HUES6 (cell line): ENCODE measurements at regions not wholly inside any gene's neighbourhood (a gene's known extent, or its start where the extent isn't known, plus 50 kb on each side); places are given as distances from the start of the nearest gene placed in this dataset.

ENCODE experiments used
- H3K27ac ChIP-seq: 2 replicates; pipeline ENCODE4 v1.7.0; 2013; ENCODE audit warnings: low read depth, mild to moderate bottlenecking, low read length, inconsistent platforms
- H3K27me3 ChIP-seq: 2 replicates; pipeline ENCODE4 v1.6.1; 2013; ENCODE audit warnings: low read length; ENCODE audit not compliant: control insufficient read depth, insufficient read depth
- H3K36me3 ChIP-seq: 2 replicates; pipeline ENCODE4 v1.6.1; 2013; ENCODE audit warnings: low read length; ENCODE audit not compliant: control insufficient read depth, insufficient read depth
- H3K4me1 ChIP-seq: 2 replicates; pipeline ENCODE4 v1.6.1; 2013; ENCODE audit warnings: low read length; ENCODE audit not compliant: control insufficient read depth, insufficient read depth
- H3K4me3 ChIP-seq: 2 replicates; pipeline ENCODE4 v1.5.1; 2013; ENCODE audit warnings: low read depth, low read length
- H3K9ac ChIP-seq: one replicate; pipeline ENCODE4 v1.6.1; 2013; ENCODE audit warnings: mild to moderate bottlenecking, low read length
- H3K9me3 ChIP-seq: 2 replicates; pipeline ENCODE4 v1.6.1; 2013; ENCODE audit warnings: low read depth, low read length; ENCODE audit not compliant: control insufficient read depth, insufficient read depth

GRCh38 chr2:120450196-120450820 is 104.4 kb downstream of the INHBB start:
- Histone ChIP-seq H3K4me1 (no peaks in the 10 kb centered on the region), H3K9me3 (no peaks in the 10 kb centered on the region), H3K27me3 (peaks cover 76% of the 10 kb centered on the region), H3K27ac (no peak overlapping the region), H3K4me3 (no peak overlapping the region), H3K36me3 (no peaks in the 10 kb centered on the region), H3K9ac (no peak overlapping the region)

- Histone ChIP-seq H3K4me1 (no peaks in the 10 kb centered on the region), H3K4me3 (no peak overlapping the region), H3K9ac (no peak overlapping the region), H3K27ac (no peak overlapping the region), H3K27me3 (peaks cover 70% of the 10 kb centered on the region), H3K9me3 (no peaks in the 10 kb centered on the region), H3K36me3 (no peaks in the 10 kb centered on the region)
These were observed 105.4 kb downstream of the INHBB start for GRCh38 chr2:120451334-120451733.

DNA sequence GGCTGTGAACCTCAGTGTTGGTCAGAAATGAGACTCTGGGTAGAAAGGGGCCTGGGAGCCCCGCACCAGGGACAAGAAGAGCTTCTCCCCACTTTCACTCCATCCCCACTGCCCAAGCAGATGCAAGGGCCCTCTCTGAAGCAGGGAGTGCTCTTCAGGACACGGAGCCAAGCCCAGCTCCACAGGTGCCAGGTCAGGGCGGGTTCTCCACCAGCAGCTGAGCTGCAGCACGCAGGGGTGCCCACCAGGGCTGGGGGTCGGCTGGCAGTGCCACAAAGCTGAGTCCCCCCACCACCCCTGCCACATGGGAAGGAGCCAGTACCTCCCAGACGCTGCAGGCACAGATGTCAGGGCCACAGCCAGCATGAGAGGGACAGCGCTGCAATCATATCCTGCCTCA is 106.2 kb downstream of the INHBB start:
- Histone ChIP-seq H3K27ac (no peak overlapping the region), H3K27me3 (peaks cover 66% of the 10 kb centered on the region), H3K9ac (no peak overlapping the region), H3K9me3 (no peaks in the 10 kb centered on the region), H3K4me1 (no peaks in the 10 kb centered on the region), H3K36me3 (no peaks in the 10 kb centered on the region), H3K4me3 (no peak overlapping the region)

DNA sequence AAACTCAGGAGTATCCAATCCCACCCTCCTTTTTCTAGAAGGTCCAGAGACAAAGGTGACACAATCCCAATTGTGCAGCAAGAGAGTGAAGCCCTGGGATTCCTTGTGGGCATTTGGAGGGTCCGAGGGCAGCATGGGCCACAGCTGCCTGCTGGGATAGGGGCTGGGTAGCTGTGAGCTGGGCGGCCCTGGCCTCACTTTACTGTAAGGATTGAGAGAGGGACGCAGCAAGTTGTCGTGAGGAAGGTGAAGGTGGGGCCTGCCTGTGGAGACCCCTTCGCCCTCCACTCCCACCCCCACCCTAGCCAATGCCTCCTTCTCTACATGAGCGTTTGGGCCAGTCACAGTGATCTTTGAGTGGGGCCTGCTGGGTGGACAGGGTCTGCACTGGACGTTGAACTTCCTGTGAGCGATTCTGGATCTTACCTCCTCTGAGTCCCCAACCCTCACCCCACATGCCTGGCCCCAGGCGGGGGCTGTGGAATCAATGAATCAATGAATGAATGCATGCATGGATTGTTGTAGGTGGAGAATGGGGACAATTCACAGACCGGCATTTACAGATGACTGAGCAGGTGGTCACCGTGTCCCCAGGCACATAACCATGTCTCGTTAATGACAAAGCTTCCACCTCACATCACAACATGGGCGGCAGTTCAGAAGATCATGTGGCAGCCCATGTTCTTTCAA is 107.2 kb downstream of the INHBB start:
- peaks cover 5% of the 10 kb centered on the region; the same call in 1 of the 2 replicates for H3K9me3 ChIP-seq
- no peaks in the 10 kb centered on the region for H3K4me1 ChIP-seq
- H3K27ac ChIP-seq, result no peak overlapping the region
- no peaks in the 10 kb centered on the region for H3K36me3 ChIP-seq
- no peak overlapping the region for H3K4me3 ChIP-seq
- peaks cover 60% of the 10 kb centered on the region for H3K27me3 ChIP-seq
- H3K9ac ChIP-seq, result no peak overlapping the region

DNA sequence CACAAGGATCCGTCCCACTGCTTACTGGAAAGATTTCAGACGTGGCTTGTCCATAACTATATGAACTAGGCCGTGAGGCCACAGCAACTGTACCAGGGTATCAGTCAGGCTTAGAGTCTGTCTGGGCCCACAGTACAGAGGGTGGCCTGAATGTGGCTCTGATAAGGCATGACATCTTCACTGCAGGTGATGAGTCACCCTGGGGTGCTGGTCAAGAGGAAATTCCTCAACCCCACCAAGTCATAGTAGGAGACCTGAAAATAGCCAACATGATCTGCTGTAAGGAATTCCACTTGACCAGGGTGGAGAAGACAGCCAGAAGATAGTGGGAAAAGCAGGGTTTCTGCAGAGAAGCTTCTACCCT is 107.7 kb downstream of the INHBB start:
- H3K27ac ChIP-seq, result no peak overlapping the region
- peaks cover 55% of the 10 kb centered on the region for H3K27me3 ChIP-seq
- no peaks in the 10 kb centered on the region for H3K36me3 ChIP-seq
- H3K4me1 ChIP-seq, result no peaks in the 10 kb centered on the region
- no peak overlapping the region for H3K9ac ChIP-seq
- H3K4me3 ChIP-seq, result no peak overlapping the region
- H3K9me3 ChIP-seq, result peaks cover 10% of the 10 kb centered on the region; the same call in 1 of the 2 replicates

DNA sequence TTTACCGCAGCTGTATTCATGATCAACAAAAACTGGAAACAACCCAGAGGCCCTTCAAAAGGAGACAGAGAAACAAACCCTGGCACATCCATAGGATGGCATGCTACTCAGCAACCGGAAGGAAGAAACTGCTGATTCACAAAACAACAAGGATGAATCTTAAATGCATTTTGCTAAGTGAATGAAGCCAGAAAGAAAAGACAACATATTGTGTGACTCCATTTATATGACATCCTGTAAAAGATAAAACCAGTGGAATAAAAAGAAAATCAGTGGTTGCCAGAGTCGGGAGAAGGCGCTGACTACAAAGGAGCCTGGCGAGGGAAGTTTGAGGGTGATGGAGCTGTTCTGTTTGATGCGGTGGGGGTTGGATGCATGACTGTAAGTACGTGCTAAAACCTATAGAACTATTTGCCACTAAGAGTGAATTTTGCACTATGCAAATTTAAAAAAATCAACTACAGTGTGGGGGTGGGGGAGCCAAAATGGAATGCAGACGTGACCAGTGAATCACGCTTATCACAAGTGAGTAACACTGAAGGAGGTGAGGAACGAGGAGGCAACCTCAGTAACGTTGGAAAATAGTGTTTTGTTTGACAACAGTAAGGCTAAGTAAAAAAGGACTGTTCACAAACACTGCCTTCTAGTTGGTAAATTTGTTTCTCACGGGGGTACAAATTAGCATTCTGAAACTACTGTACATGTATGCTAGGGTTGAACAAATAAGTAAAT is 108.9 kb downstream of the INHBB start:
- Histone ChIP-seq H3K27me3 (peaks cover 59% of the 10 kb centered on the region), H3K4me3 (no peak overlapping the region), H3K9ac (no peak overlapping the region), H3K4me1 (no peaks in the 10 kb centered on the region), H3K9me3 (peaks cover 10% of the 10 kb centered on the region; the same call in 1 of the 2 replicates), H3K27ac (no peak overlapping the region), H3K36me3 (no peaks in the 10 kb centered on the region)

DNA sequence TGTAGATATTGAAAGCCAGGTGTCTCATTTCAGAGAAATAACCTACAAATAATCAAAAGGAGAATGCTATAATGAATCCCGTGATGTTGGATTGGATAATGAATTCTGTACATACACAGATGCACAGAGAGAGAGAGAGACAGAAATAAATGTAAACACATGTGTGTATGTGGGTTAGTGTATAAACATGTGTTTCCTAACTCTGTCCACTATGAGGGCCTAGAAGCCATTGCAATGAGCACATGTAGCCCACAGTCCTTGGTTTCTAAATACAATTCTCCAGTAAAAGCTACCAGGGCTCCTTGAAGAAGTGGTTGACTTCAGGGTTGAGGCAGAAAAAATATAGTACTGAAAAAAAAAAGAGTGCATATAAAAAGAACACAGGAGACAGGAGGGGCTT is 109.5 kb downstream of the INHBB start:
- no peak overlapping the region for H3K9ac ChIP-seq
- no peaks in the 10 kb centered on the region for H3K4me1 ChIP-seq
- peaks cover 59% of the 10 kb centered on the region for H3K27me3 ChIP-seq
- H3K36me3 ChIP-seq, result no peaks in the 10 kb centered on the region
- H3K27ac ChIP-seq, result no peak overlapping the region
- H3K9me3 ChIP-seq, result peaks cover 10% of the 10 kb centered on the region; the same call in 1 of the 2 replicates
- no peak overlapping the region for H3K4me3 ChIP-seq

DNA sequence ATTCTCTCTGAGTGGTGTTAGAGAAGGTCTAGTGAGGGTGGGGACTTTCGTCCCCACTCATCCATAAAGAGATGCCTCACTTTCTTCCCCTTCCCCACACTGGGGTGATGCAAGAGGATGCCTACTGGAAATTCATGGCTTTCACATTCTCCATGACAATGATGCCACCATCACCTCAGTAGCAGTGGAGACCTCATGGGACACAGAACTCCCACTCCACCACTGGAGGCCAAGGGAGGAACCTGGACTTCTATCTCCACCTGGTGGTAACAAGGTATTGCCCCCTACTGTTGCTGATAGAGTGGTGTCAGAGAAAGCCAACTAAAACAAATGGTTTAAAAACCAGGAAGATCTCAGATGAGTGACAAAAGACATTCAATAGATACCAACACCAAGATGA is 110.9 kb downstream of the INHBB start:
- Histone ChIP-seq H3K27ac (no peak overlapping the region), H3K4me3 (no peak overlapping the region), H3K36me3 (no peaks in the 10 kb centered on the region), H3K27me3 (peaks cover 63% of the 10 kb centered on the region), H3K9ac (no peak overlapping the region), H3K4me1 (no peaks in the 10 kb centered on the region), H3K9me3 (peaks cover 10% of the 10 kb centered on the region; the same call in 1 of the 2 replicates)

DNA sequence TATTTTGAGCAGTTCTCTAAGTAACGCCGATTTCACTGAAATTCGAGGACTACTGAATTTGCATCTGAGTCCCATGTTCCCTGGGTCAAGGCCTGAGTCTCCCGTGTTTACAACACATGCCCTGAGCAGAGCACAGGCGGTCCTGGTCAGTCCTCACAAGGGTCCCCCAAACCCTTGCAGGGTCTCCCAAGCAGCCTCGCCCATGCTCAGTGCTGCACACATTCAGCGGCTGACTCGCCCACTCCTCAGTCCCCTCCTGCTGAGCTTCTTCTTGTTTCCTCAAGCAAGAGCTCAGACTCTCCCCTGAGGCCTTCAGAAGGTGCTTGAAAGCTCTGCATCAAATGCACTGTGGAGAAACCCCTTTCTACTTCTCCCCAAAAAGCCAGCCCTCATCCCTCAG is 114.6 kb downstream of the INHBB start:
- Histone ChIP-seq H3K4me1 (peaks cover 2% of the 10 kb centered on the region), H3K4me3 (no peak overlapping the region), H3K36me3 (no peaks in the 10 kb centered on the region), H3K9ac (no peak overlapping the region), H3K27ac (no peak overlapping the region), H3K27me3 (peaks cover 70% of the 10 kb centered on the region), H3K9me3 (peaks cover 10% of the 10 kb centered on the region; the same call in 1 of the 2 replicates)

DNA sequence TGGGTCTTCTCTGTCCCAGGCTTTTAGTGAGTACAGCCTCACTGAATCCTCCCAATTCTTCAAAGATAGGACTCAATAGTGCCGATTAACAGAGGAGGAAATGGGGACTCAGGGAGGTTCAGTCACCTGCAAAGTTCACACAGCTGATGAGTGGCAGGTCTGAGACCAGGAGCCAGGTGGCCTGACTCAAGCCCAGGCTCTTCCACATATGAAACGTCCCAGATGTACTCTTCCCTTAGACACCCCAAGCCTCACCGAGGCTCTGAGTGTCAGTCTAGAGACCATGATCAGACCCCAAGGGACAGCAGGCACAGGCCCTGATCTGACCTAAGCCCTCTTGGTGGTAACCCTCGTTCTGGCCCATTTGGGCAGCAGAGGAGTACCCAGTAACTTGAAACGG is 115.2 kb downstream of the INHBB start:
- Histone ChIP-seq H3K27me3 (peaks cover 76% of the 10 kb centered on the region), H3K4me3 (no peak overlapping the region), H3K9ac (no peak overlapping the region)

More for the DNA sequence above, 115.2 kb downstream of the INHBB start:
- H3K36me3 ChIP-seq, result no peaks in the 10 kb centered on the region
- no peak overlapping the region for H3K27ac ChIP-seq
- H3K4me1 ChIP-seq, result peaks cover 6% of the 10 kb centered on the region
- peaks cover 10% of the 10 kb centered on the region; the same call in 1 of the 2 replicates for H3K9me3 ChIP-seq
